Glutamatergic neuron (in vitro differentiated cells): ENCODE measurements at regions not wholly inside any gene's neighbourhood (a gene's known extent, or its start where the extent isn't known, plus 50 kb on each side); places are given as distances from the start of the nearest gene placed in this dataset.

ENCODE experiments used
- DNase-seq: peaks from one replicate; pipeline ENCODE4 v3.0.0; 2022
- H3K27ac Mint-ChIP-seq: one replicate; pipeline ENCODE4 v1.8.0; 2020; ENCODE audit warnings: mild to moderate bottlenecking, mixed read lengths, inconsistent platforms; ENCODE audit not compliant: unreplicated experiment
- H3K27me3 Mint-ChIP-seq: one replicate; pipeline ENCODE4 v1.8.0; 2020; ENCODE audit warnings: mild to moderate bottlenecking, moderate library complexity, mixed read lengths, inconsistent platforms; ENCODE audit not compliant: unreplicated experiment
- H3K36me3 Mint-ChIP-seq: one replicate; pipeline ENCODE4 v1.8.0; 2020; ENCODE audit warnings: mild to moderate bottlenecking, mixed read lengths, inconsistent platforms; ENCODE audit not compliant: unreplicated experiment
- H3K4me1 Mint-ChIP-seq: one replicate; pipeline ENCODE4 v1.8.0; 2020; ENCODE audit warnings: mild to moderate bottlenecking, low read depth, mixed read lengths, inconsistent platforms; ENCODE audit not compliant: unreplicated experiment
- H3K4me3 Mint-ChIP-seq: one replicate; pipeline ENCODE4 v1.8.0; 2020; ENCODE audit warnings: mild to moderate bottlenecking, mixed read lengths, inconsistent platforms; ENCODE audit not compliant: unreplicated experiment
- H3K9me3 Mint-ChIP-seq: one replicate; pipeline ENCODE4 v1.8.0; 2020; ENCODE audit warnings: mild to moderate bottlenecking, moderate library complexity, mixed read lengths, inconsistent platforms; ENCODE audit not compliant: unreplicated experiment
- TF ChIP-seq, protein P1 (sequence below): fragments of 200-600 bp; sonication (generic); IDR thresholded peaks from one replicate; pipeline ENCODE4 v1.5.0; 2021; ENCODE audit not compliant: partially characterized antibody, unreplicated experiment

DNA sequence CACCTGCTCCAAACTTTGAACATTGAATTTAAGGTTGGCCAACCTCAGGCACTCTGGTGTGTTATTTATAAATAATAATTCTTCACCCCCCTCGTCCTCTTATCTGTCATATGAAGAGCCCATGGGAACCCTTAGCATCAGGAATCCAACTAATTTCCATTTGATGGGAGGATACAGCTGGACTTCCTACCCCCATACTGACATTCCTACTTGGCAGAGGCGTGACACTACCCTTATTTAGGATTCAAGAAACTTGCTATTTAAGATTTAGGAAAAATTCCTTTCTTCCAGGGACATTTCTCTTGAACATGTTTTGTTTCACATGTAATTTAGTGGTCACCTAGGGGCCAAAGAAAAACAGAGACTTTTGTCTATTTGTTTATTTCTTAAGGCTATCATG, 171.9 kb upstream of the NRP1 start:
- Mint-ChIP-seq H3K4me3 (no peak overlapping the region), H3K27ac (no peak overlapping the region), H3K36me3 (no peaks in the 10 kb centered on the region), H3K27me3 (no peaks in the 10 kb centered on the region), H3K9me3 (peaks cover 2% of the 10 kb centered on the region), H3K4me1 (peaks cover 3% of the 10 kb centered on the region)
- TF ChIP-seq, protein P1, sequence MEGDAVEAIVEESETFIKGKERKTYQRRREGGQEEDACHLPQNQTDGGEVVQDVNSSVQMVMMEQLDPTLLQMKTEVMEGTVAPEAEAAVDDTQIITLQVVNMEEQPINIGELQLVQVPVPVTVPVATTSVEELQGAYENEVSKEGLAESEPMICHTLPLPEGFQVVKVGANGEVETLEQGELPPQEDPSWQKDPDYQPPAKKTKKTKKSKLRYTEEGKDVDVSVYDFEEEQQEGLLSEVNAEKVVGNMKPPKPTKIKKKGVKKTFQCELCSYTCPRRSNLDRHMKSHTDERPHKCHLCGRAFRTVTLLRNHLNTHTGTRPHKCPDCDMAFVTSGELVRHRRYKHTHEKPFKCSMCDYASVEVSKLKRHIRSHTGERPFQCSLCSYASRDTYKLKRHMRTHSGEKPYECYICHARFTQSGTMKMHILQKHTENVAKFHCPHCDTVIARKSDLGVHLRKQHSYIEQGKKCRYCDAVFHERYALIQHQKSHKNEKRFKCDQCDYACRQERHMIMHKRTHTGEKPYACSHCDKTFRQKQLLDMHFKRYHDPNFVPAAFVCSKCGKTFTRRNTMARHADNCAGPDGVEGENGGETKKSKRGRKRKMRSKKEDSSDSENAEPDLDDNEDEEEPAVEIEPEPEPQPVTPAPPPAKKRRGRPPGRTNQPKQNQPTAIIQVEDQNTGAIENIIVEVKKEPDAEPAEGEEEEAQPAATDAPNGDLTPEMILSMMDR: no peak
- DNase-seq: no peak

DNA sequence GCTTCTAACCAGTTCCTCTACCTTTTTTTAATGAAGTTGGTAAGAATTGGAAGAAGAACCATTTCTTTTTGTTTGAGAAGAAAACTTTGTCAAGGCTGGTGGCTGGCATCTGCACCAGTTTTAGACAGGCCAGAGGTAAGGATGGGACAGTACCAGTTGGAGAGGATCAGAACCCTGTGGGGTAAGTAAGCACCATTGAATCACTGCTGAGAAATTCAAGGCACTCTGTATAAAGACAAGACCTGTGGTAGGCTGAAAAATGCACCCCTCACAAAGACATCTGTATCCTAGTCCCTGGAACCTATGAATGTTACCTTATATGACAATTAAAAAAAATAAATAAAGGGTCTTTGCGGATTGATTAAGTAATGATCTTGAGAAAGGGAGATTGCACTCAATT, 166.7 kb upstream of the NRP1 start:
- H3K27me3 Mint-ChIP-seq: no peaks in the 10 kb centered on the region

DNA sequence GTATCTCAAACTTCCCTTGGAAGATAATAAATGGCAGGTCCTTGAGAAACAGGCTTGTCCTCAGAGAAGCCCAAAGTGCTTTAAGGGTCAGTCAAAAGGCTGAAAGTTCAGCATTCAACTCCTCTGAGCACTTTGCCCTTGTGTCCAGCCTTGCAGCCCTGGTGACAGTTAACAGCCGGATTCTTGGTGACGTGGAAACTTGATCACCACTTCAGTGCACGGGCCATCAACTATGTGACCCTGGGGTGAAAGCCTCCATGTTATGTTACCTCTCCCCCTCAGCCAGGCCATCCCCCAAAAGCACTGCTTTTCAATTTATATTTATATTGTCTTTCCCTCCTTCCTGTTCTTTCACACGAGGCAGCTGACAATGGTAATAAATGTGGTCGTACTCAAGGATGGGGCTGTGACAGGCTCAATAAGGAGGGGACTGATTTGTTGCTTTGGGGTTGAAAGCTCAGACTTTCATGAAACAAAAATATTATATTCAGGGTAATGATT, 164.0 kb upstream of the NRP1 start:
- no peak for DNase-seq
- no peak overlapping the region for H3K27ac Mint-ChIP-seq
- no peak overlapping the region for H3K4me3 Mint-ChIP-seq
- no peaks in the 10 kb centered on the region for H3K36me3 Mint-ChIP-seq
- TF ChIP-seq, protein P1: no peak
- peaks cover 2% of the 10 kb centered on the region for H3K27me3 Mint-ChIP-seq
- no peaks in the 10 kb centered on the region for H3K4me1 Mint-ChIP-seq
- H3K9me3 Mint-ChIP-seq: peaks cover 2% of the 10 kb centered on the region

More for the DNA sequence above, 166.7 kb upstream of the NRP1 start:
- no peak overlapping the region for H3K4me3 Mint-ChIP-seq
- H3K9me3 Mint-ChIP-seq: peaks cover 2% of the 10 kb centered on the region
- no peaks in the 10 kb centered on the region for H3K4me1 Mint-ChIP-seq
- no peak overlapping the region for H3K27ac Mint-ChIP-seq
- no peak for DNase-seq
- TF ChIP-seq, protein P1: no peak
- H3K36me3 Mint-ChIP-seq: no peaks in the 10 kb centered on the region

DNA sequence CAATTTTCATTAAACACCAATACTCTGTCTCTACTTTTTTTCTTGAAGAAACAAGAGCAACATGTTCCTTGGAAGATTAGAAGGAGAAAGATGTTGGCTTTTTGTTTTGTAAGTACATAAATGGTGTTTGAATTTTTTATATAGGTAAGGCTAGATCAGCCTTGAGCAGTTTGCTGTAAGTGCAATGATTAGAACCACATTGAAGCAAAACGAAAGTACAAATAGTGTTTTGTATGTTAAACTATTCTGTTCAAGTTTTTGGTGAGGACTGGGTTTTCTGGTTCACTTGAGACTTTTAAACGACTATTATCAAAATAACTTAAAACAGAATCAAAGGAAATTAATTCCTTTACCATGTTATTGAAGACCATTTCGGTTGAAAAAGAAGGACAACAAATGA, 162.9 kb upstream of the NRP1 start:
- Mint-ChIP-seq H3K4me3 (no peak overlapping the region), H3K27me3 (peaks cover 2% of the 10 kb centered on the region), H3K9me3 (peaks cover 2% of the 10 kb centered on the region), H3K36me3 (no peaks in the 10 kb centered on the region), H3K4me1 (peaks cover 3% of the 10 kb centered on the region), H3K27ac (no peak overlapping the region)
- no peak for DNase-seq
- TF ChIP-seq, protein P1: no peak

DNA sequence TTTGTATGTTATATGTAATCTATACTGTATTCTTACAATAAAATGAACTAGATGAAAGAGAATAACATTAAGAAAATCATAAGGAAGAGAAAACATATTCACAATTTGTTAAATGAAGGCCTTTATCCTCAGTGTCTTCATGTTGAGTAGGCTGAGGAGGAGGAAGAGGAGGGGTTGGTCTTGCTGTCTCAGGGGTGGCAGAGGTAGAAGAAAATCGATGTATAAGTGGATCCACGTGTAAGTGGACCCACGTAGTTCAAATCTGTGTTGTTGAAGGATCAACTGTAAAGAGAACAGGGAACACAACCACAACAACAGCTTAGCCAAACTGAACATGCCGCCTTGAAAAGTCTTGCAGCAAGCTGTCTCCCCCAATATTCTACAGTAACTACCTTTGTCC, 161.6 kb upstream of the NRP1 start:
- H3K4me1 Mint-ChIP-seq: peaks cover 4% of the 10 kb centered on the region
- TF ChIP-seq, protein P1: no peak
- H3K27ac Mint-ChIP-seq: no peak overlapping the region
- H3K9me3 Mint-ChIP-seq: peaks cover 2% of the 10 kb centered on the region
- no peaks in the 10 kb centered on the region for H3K36me3 Mint-ChIP-seq
- no peak for DNase-seq
- no peak overlapping the region for H3K4me3 Mint-ChIP-seq
- H3K27me3 Mint-ChIP-seq: peaks cover 2% of the 10 kb centered on the region
